Activated B cell treated with CpG ODN at 0.5 μM for 24 hours (primary cell): ENCODE measurements at regions not wholly inside any gene's neighbourhood (a gene's known extent, or its start where the extent isn't known, plus 50 kb on each side); places are given as distances from the start of the nearest gene placed in this dataset.

Experiments
- ATAC-seq: fragments of 200-7000 bp; cut with Tn5 transposase; one replicate; pipeline ENCODE4 v1.10.0; 2021; ENCODE audit warnings: low read depth, mild to moderate bottlenecking, moderate library complexity
- CTCF ChIA-PET: fragments of 350-600 bp; sonication (Branson Sonifier 250); formaldehyde crosslinking; loops from one replicate; lab custom pipeline; 2021; ENCODE audit warnings: antibody characterized with exemption; lab: Charles Lee
- POLR2A ChIA-PET: fragments of 350-600 bp; sonication (Branson Sonifier 250); formaldehyde crosslinking; loops from one replicate; lab custom pipeline; 2021; ENCODE audit warnings: antibody characterized with exemption; lab: Charles Lee
- DNase-seq: peaks from one replicate; pipeline ENCODE4 v3.0.0; 2022
- H3K27ac Mint-ChIP-seq: one replicate; pipeline ENCODE4 v1.8.0; 2020; ENCODE audit warnings: mixed read lengths
- H3K27me3 Mint-ChIP-seq: one replicate; pipeline ENCODE4 v1.8.0; 2021; ENCODE audit warnings: mixed read lengths
- H3K36me3 Mint-ChIP-seq: one replicate; pipeline ENCODE4 v1.8.0; 2021; ENCODE audit warnings: low read depth, mixed read lengths
- H3K4me1 Mint-ChIP-seq: one replicate; pipeline ENCODE4 v1.8.0; 2021; ENCODE audit warnings: mixed read lengths
- H3K4me3 Mint-ChIP-seq: one replicate; pipeline ENCODE4 v1.8.0; 2020; ENCODE audit warnings: mild to moderate bottlenecking, mixed read lengths
- H3K9me3 Mint-ChIP-seq: one replicate; pipeline ENCODE4 v1.8.0; 2020; ENCODE audit warnings: mixed read lengths
- CTCF ChIP-seq: fragments of 200-600 bp; IDR thresholded peaks from one replicate; pipeline ENCODE4 v1.8.0; 2022; ENCODE audit warnings: antibody characterized with exemption, mild to moderate bottlenecking
- intact Hi-C: fragments of 100-400 bp; cut with micrococcal nuclease; formaldehyde crosslinking; loops from one replicate; pipeline ENCODE4 v1.15.1; 2024

GRCh38 chr18:38900445-38900844, 1334.8 kb upstream of the CELF4 start:
- no peak for DNase-seq
- Mint-ChIP-seq H3K27ac (no peak overlapping the region), H3K4me3 (no peak overlapping the region), H3K4me1 (no peaks in the 10 kb centered on the region), H3K36me3 (no peaks in the 10 kb centered on the region), H3K9me3 (peaks cover 4% of the 10 kb centered on the region), H3K27me3 (no peaks in the 10 kb centered on the region)
- TF ChIP-seq CTCF, result no peak
- ChIA-PET CTCF (no interaction called here), POLR2A (no interaction called here)
- no peak for ATAC-seq
- intact Hi-C loops, result no loop called here

- POLR2A ChIA-PET, result no interaction called here
- no peak overlapping the region for H3K27ac Mint-ChIP-seq
- no peak for TF ChIP-seq CTCF
- H3K36me3 Mint-ChIP-seq, result no peaks in the 10 kb centered on the region
- no peak for ATAC-seq
- H3K4me3 Mint-ChIP-seq, result no peak overlapping the region
- no peak for DNase-seq
- intact Hi-C loops, result no loop called here
- CTCF ChIA-PET, result no interaction called here
- no peaks in the 10 kb centered on the region for H3K4me1 Mint-ChIP-seq
- no peaks in the 10 kb centered on the region for H3K27me3 Mint-ChIP-seq
- peaks cover 4% of the 10 kb centered on the region for H3K9me3 Mint-ChIP-seq
Measured at GRCh38 chr18:38900031-38900430, 1334.4 kb upstream of the CELF4 start.

- no peak overlapping the region for H3K4me3 Mint-ChIP-seq
- ChIA-PET CTCF (no interaction called here), POLR2A (no interaction called here)
- H3K27me3 Mint-ChIP-seq, result no peaks in the 10 kb centered on the region
- H3K36me3 Mint-ChIP-seq, result no peaks in the 10 kb centered on the region
- peaks cover 4% of the 10 kb centered on the region for H3K9me3 Mint-ChIP-seq
- DNase-seq (no peak), ATAC-seq (no peak)
- H3K4me1 Mint-ChIP-seq, result no peaks in the 10 kb centered on the region
- intact Hi-C loops, result no loop called here
- no peak for TF ChIP-seq CTCF
- no peak overlapping the region for H3K27ac Mint-ChIP-seq
Measured at GRCh38 chr18:38899252-38899651, 1333.7 kb upstream of the CELF4 start.

GRCh38 chr18:38898167-38898566, 1332.6 kb upstream of the CELF4 start:
- TF ChIP-seq CTCF, result no peak
- H3K9me3 Mint-ChIP-seq, result peaks cover 4% of the 10 kb centered on the region
- no peaks in the 10 kb centered on the region for H3K27me3 Mint-ChIP-seq
- no peak for ATAC-seq
- ChIA-PET CTCF (no interaction called here), POLR2A (no interaction called here)
- no peaks in the 10 kb centered on the region for H3K36me3 Mint-ChIP-seq
- no peak overlapping the region for H3K4me3 Mint-ChIP-seq
- H3K27ac Mint-ChIP-seq, result no peak overlapping the region
- no peaks in the 10 kb centered on the region for H3K4me1 Mint-ChIP-seq
- DNase-seq, result no peak
- intact Hi-C loops, result no loop called here

- H3K4me1 Mint-ChIP-seq, result no peaks in the 10 kb centered on the region
- CTCF ChIA-PET, result no interaction called here
- intact Hi-C loops, result no loop called here
- no peak overlapping the region for H3K27ac Mint-ChIP-seq
- no peaks in the 10 kb centered on the region for H3K36me3 Mint-ChIP-seq
- H3K9me3 Mint-ChIP-seq, result peaks cover 4% of the 10 kb centered on the region
- H3K4me3 Mint-ChIP-seq, result no peak overlapping the region
- no peak for DNase-seq
- no peak for ATAC-seq
- no peak for TF ChIP-seq CTCF
- H3K27me3 Mint-ChIP-seq, result no peaks in the 10 kb centered on the region
- POLR2A ChIA-PET, result no interaction called here
Measured at GRCh38 chr18:38895560-38895959, 1330.0 kb upstream of the CELF4 start.
